Astrocyte of the spinal cord (primary cell): ENCODE measurements at regions not wholly inside any gene's neighbourhood (a gene's known extent, or its start where the extent isn't known, plus 50 kb on each side); places are given as distances from the start of the nearest gene placed in this dataset.

Source experiments
- DNase-seq: peaks from one replicate; pipeline ENCODE4 v3.0.0; 2011; ENCODE audit warnings: low read depth, low spot score
- H3K4me3 ChIP-seq: 2 replicates; pipeline ENCODE4 v1.5.1; 2011; ENCODE audit warnings: low read depth, mild to moderate bottlenecking, low read length, moderate library complexity
- in situ Hi-C: cut with HindIII; loops from 2 replicates; pipeline ENCODE4 v1.10.0; 2017; ENCODE audit warnings: low sequenced_read_pairs
- TF ChIP-seq, protein P1 (sequence below): IDR thresholded peaks from 2 replicates; pipeline ENCODE4 v1.5.1; 2012; ENCODE audit warnings: low read depth, mild to moderate bottlenecking, low read length, inconsistent platforms

DNA sequence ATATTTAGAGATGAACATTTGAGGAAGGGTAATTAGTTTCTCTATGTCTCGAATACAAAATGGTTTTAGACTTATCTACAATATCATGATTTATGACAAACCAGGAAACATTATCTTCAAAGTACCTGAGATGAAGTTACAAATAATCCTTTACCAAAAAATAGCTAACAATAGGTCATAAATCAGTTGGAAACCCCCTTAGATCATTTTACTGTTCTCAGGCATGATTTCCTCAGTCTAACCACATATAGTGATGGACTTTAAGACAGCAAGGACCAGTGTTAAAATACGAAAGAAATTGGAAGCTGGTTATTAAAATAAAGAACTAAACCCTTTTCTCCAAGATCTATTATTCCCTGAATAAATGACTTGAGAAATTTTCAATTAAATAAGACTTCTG lies 235.4 kb downstream of the RASSF9 start:
- TF ChIP-seq, protein P1, sequence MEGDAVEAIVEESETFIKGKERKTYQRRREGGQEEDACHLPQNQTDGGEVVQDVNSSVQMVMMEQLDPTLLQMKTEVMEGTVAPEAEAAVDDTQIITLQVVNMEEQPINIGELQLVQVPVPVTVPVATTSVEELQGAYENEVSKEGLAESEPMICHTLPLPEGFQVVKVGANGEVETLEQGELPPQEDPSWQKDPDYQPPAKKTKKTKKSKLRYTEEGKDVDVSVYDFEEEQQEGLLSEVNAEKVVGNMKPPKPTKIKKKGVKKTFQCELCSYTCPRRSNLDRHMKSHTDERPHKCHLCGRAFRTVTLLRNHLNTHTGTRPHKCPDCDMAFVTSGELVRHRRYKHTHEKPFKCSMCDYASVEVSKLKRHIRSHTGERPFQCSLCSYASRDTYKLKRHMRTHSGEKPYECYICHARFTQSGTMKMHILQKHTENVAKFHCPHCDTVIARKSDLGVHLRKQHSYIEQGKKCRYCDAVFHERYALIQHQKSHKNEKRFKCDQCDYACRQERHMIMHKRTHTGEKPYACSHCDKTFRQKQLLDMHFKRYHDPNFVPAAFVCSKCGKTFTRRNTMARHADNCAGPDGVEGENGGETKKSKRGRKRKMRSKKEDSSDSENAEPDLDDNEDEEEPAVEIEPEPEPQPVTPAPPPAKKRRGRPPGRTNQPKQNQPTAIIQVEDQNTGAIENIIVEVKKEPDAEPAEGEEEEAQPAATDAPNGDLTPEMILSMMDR, result no peak
- DNase-seq, result no peak
- in situ Hi-C loops, result no loop called here
- H3K4me3 ChIP-seq, result no peak overlapping the region

DNA sequence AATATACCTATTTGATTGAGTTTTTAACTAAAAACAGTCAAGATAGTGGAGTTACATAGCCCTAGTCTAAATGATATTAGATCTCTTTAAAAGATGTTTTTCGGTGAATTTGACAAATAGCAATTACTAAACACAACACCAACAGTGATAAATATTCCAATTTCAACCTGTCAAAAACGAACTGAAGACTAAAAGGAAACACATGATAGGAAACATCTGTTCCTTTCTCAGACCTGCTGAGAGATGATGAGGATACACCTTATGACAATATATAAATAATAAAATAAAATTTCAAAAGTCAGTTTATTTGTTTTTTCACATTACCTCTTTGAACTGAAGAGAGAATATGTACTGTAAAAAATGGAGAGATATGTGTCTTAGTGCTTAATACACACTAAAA lies 232.7 kb downstream of the RASSF9 start:
- H3K4me3 ChIP-seq, result no peak overlapping the region
- in situ Hi-C loops, result no loop called here
- DNase-seq, result no peak
- TF ChIP-seq, protein P1, result no peak

DNA sequence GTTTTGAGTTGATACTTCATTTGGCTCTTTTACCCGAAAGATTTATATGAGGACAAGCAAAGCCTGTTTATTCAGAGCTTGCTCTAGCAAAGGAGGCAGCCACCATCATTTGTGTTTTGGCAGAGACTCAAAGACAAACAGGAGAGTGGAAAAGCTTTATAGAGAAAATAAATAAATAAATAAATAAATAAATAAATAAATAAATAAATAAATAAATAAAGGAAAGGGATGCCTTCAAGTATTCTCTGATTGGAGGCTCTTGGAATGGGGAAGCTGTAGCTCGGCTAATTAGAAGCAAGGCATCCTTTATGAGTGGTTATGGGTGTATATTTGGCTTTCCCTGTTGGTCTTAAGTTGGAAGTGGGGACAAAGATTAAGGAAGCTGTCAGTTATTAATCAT lies 229.8 kb downstream of the RASSF9 start:
- H3K4me3 ChIP-seq, result no peak overlapping the region
- TF ChIP-seq, protein P1, result no peak
- no peak for DNase-seq
- in situ Hi-C loops, result no loop called here

DNA sequence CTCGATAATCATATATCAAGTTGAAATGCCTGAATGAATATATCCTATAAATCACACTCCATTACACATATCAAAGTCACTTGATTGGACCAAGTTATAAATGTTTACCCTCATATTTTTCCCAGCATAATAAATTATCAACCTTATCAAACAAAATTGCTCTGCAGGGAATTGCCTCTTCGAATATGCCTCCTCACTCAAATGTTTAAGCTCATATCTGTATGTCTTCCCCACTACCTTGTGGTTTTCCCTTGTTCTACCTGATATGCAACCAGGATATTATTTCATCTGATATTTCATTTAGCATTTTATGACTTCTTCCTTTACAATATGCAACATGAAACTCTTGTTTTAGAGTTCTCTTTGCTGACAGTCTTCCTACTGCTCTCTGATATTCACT lies 226.4 kb downstream of the RASSF9 start:
- in situ Hi-C loops, result no loop called here
- no peak overlapping the region for H3K4me3 ChIP-seq
- TF ChIP-seq, protein P1, result no peak
- no peak for DNase-seq

DNA sequence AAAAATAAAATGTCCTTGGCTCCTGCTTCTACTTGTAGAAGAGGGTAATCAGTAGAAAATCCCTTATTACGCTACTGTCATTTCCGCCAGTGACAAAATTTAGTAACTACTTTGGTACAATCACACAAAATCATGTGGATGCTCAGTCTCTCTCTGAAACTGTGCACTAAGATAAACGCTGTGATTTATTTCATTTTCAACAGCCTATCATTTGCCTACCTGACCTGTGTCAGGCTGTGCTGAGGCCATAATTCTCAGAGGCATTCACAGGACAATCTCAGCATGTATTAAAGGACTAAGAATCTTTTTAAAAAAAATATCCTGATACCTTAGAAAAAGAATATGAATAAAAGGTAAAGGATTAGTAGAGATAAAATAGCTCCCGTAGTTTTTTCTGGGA lies 226.0 kb downstream of the RASSF9 start:
- in situ Hi-C loops, result no loop called here
- H3K4me3 ChIP-seq, result no peak overlapping the region
- TF ChIP-seq, protein P1, result no peak
- no peak for DNase-seq

DNA sequence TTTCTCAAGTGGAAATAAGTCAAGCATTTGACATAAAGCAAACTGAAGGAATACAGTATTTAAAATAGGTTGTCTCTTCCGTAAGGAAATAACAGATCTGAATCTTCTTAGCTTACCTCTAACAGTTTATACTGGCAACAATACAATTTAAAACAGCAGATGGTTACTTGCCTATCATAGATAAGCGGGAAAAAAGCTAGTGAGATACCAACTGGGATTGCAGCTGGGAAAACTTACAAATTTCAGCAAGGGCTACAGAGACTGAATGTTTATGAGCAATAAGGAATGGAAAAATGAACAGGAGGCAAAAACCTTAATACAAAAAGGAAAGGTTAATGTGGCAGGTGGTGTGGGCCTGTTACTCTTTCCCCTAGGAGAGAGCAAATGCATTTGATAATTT lies 220.0 kb downstream of the RASSF9 start:
- no peak for DNase-seq
- no peak overlapping the region for H3K4me3 ChIP-seq
- TF ChIP-seq, protein P1, result no peak
- in situ Hi-C loops, result no loop called here
